Erythroblast (primary cell): ENCODE measurements at regions not wholly inside any gene's neighbourhood (a gene's known extent, or its start where the extent isn't known, plus 50 kb on each side); places are given as distances from the start of the nearest gene placed in this dataset.

ENCODE experiments used
- GATA1 ChIP-seq: IDR thresholded peaks from 2 replicates; pipeline ENCODE4 v1.6.1; 2011; ENCODE audit warnings: low read depth, mild to moderate bottlenecking, control low read depth, low read length, moderate library complexity
- POLR2A ChIP-seq: IDR thresholded peaks from 2 replicates; pipeline ENCODE4 v1.6.1; 2011; ENCODE audit warnings: mild to moderate bottlenecking, low read length

- no peak for TF ChIP-seq POLR2A
- no peak for TF ChIP-seq GATA1
Measured at GRCh38 chr10:35770817-35771355, 128.8 kb upstream of the FZD8 start.
